NCI-H1930 (cell line): ENCODE measurements at regions not wholly inside any gene's neighbourhood (a gene's known extent, or its start where the extent isn't known, plus 50 kb on each side); places are given as distances from the start of the nearest gene placed in this dataset.
"Not testable (repeated sequence)": the region's sequence is repeated elsewhere in the genome, so short reads cannot be mapped to it uniquely, and the experiment has no call there.

ENCODE experiments used
- DNase-seq, 2 experiments: peaks; one replicate each; lab custom pipeline; 2025; lab: John Stamatoyannopoulos, UW

GRCh38 chr9:102362470-102363132 is 624.2 kb upstream of the GRIN3A start:
- DNase-seq, result no peak

- no peak for DNase-seq
Measured at GRCh38 chr9:102360846-102361245, 622.4 kb upstream of the GRIN3A start.

GRCh38 chr9:102355982-102356381 is 617.5 kb upstream of the GRIN3A start:
- no peak for DNase-seq

- no peak for DNase-seq
Measured at GRCh38 chr9:102354041-102354440, 615.6 kb upstream of the GRIN3A start.

- DNase-seq, result not testable (repeated sequence)
Measured at GRCh38 chr9:102337471-102337870, 599.0 kb upstream of the GRIN3A start.

- DNase-seq, result no peak
Measured at GRCh38 chr9:102309379-102309778, 570.9 kb upstream of the GRIN3A start.

- DNase-seq, result no peak
Measured at GRCh38 chr9:102295188-102295587, 556.7 kb upstream of the GRIN3A start.

- no peak for DNase-seq
Measured at GRCh38 chr9:102273952-102274351, 535.5 kb upstream of the GRIN3A start.

- DNase-seq, result no peak
Measured at GRCh38 chr9:102253099-102253498, 514.7 kb upstream of the GRIN3A start.

- DNase-seq, result no peak
Measured at GRCh38 chr9:102244916-102245315, 506.5 kb upstream of the GRIN3A start.

- DNase-seq, result no peak
Measured at GRCh38 chr9:102237520-102237919, 499.1 kb upstream of the GRIN3A start.

- DNase-seq, result no peak
Measured at GRCh38 chr9:102237094-102237493, 498.6 kb upstream of the GRIN3A start.

- DNase-seq, result not testable (repeated sequence)
Measured at GRCh38 chr9:102227416-102227815, 489.0 kb upstream of the GRIN3A start.

GRCh38 chr9:102225841-102226441 is 487.5 kb upstream of the GRIN3A start:
- DNase-seq, result no peak

- DNase-seq, result not testable (repeated sequence)
Measured at GRCh38 chr9:102223320-102224136, 485.1 kb upstream of the GRIN3A start.

- DNase-seq, result no peak
Measured at GRCh38 chr9:102209176-102209575, 470.7 kb upstream of the GRIN3A start.

GRCh38 chr9:102206432-102206831 is 468.0 kb upstream of the GRIN3A start:
- no peak for DNase-seq

GRCh38 chr9:102205251-102205650 is 466.8 kb upstream of the GRIN3A start:
- DNase-seq, result no peak

- no peak for DNase-seq
Measured at GRCh38 chr9:102202126-102202525, 463.7 kb upstream of the GRIN3A start.

- DNase-seq, result no peak
Measured at GRCh38 chr9:102185962-102186361, 447.5 kb upstream of the GRIN3A start.

GRCh38 chr9:102185371-102185770 is 446.9 kb upstream of the GRIN3A start:
- DNase-seq, result no peak

GRCh38 chr9:102178811-102179210 is 440.4 kb upstream of the GRIN3A start:
- DNase-seq, result no peak

GRCh38 chr9:102174202-102174601 is 435.8 kb upstream of the GRIN3A start:
- DNase-seq, result not testable (repeated sequence)
